ENCODE measurements at regions not wholly inside any gene's neighbourhood (a gene's known extent, or its start where the extent isn't known, plus 50 kb on each side); places are given as distances from the start of the nearest gene placed in this dataset.

DNA sequence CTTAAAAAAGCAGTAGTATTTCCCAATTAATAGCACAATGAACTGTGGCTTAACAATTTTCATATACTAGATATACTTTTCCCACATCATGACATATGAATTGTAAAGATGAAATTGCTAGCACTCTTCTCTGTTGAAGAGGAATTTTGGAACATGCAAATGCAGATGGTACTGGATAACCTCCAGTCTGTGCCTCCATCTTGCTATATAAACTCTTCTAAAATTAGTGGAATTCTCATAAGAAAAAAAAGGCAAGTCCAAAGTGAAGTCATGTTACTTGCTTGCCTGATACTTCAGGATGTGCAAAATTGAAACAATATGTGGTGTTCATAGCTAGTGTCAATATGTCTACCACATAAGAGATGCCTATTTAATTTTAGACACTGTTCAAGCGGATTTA, 570.2 kb upstream of the POM121L12 start:
- intact Hi-C loops (cut with DNase I; ENCODE audit: low total_unique reads) = no loop called here
- 76 to 95% (median 83%) methylated on average over 1 of the region's 1 CpG for WGBS, 5 donors
- DNase-seq = no peak

DNA sequence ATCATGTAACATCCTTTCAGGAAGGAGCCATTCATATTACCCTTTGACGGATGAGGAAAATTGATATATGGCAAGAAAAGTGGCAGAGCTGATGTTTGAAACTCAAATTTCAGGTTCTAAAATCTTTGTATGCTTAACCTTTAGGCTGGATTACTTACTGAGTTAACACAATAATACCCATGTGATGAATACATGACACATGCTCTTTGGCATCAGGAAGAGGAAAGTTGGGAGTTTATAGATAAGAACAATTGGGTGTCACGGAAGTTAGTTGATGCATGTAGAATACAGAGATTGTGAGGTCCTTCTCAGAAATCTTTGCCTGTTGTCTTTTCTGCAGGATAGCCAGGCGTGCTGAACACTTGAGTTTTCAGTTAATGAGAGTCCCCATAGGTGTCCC, 572.1 kb upstream of the POM121L12 start:
- Histone ChIP-seq H3K4me3 (no peak overlapping the region), H3K27me3 (no peaks in the 10 kb centered on the region), H3K4me1 (no peaks in the 10 kb centered on the region), H3K36me3 (no peaks in the 10 kb centered on the region), H3K27ac (no peak overlapping the region), H3K9me3 (no peaks in the 10 kb centered on the region)
- intact Hi-C loops (cut with DNase I; ENCODE audit: low total_unique reads) = no loop called here
- DNase-seq = no peak
- no peak for TF ChIP-seq POLR2AphosphoS5 (IDR thresholded peaks at IDR 0.05)
- TF ChIP-seq EP300 (IDR thresholded peaks at IDR 0.05) = no peak
- TF ChIP-seq, protein P1, sequence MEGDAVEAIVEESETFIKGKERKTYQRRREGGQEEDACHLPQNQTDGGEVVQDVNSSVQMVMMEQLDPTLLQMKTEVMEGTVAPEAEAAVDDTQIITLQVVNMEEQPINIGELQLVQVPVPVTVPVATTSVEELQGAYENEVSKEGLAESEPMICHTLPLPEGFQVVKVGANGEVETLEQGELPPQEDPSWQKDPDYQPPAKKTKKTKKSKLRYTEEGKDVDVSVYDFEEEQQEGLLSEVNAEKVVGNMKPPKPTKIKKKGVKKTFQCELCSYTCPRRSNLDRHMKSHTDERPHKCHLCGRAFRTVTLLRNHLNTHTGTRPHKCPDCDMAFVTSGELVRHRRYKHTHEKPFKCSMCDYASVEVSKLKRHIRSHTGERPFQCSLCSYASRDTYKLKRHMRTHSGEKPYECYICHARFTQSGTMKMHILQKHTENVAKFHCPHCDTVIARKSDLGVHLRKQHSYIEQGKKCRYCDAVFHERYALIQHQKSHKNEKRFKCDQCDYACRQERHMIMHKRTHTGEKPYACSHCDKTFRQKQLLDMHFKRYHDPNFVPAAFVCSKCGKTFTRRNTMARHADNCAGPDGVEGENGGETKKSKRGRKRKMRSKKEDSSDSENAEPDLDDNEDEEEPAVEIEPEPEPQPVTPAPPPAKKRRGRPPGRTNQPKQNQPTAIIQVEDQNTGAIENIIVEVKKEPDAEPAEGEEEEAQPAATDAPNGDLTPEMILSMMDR (IDR thresholded peaks at IDR 0.05) = no peak
- no peak for TF ChIP-seq POLR2A (IDR thresholded peaks at IDR 0.05)
- 56 to 69% (median 59%) methylated on average over 3 of the region's 3 CpGs for WGBS, 5 donors

More for the DNA sequence above, 570.2 kb upstream of the POM121L12 start:
- no peaks in the 10 kb centered on the region for H3K9me3 ChIP-seq
- no peaks in the 10 kb centered on the region for H3K36me3 ChIP-seq
- H3K4me1 ChIP-seq = no peaks in the 10 kb centered on the region
- H3K27me3 ChIP-seq = no peaks in the 10 kb centered on the region
- no peak overlapping the region for H3K27ac ChIP-seq
- no peak overlapping the region for H3K4me3 ChIP-seq
- TF ChIP-seq, protein P1 (IDR thresholded peaks at IDR 0.05) = no peak
- TF ChIP-seq POLR2AphosphoS5 (IDR thresholded peaks at IDR 0.05) (no peak), EP300 (IDR thresholded peaks at IDR 0.05) (no peak), POLR2A (IDR thresholded peaks at IDR 0.05) (no peak)

DNA sequence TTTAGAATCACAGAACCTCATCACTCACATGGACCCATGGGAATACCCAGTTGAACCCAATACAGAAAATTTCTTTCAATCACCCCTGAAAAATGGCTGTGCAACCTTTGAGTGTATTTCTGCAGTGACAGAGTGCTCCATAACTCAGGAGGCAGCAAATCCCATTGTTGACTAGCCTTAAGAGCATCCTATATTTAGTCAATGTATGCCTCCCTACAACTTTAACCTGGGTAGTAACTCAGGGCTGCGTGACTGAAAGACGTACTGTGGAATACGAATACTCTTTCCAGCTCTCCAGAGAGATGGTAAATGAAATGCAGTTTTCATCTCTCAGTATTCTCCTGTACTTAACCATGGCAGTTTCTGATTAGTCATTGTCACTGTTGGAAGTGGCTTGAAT, 573.0 kb upstream of the POM121L12 start:
- no peaks in the 10 kb centered on the region for H3K9me3 ChIP-seq
- no peaks in the 10 kb centered on the region for H3K36me3 ChIP-seq
- 82 to 97% (median 92%) methylated on average over 3 of the region's 3 CpGs for WGBS, 5 donors
- no peak for DNase-seq
- no peak for TF ChIP-seq POLR2AphosphoS5 (IDR thresholded peaks at IDR 0.05)
- H3K4me3 ChIP-seq = no peak overlapping the region
- intact Hi-C loops (cut with DNase I; ENCODE audit: low total_unique reads) = no loop called here
- H3K4me1 ChIP-seq = no peaks in the 10 kb centered on the region
- no peaks in the 10 kb centered on the region for H3K27me3 ChIP-seq
- H3K27ac ChIP-seq = no peak overlapping the region

DNA sequence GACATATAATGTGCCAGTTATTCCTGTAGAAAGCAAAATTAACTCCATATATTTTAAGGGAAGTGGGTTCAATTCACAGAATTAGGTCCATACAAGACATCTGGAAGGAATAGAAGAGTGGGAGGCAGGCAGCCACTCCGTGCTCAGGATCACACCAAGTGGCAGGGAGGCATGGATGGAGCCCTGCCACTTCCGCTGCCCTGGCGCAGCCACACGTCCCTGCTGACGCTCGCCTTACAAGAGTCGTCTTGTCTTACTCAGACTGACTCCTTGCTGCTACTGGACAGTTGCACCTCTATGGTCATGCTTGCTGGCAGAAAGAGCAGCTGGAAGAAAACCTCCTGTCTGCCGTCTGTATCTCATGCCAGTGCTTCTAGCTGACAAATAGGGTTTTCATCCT, 579.9 kb upstream of the POM121L12 start:
- no peaks in the 10 kb centered on the region for H3K4me1 ChIP-seq
- intact Hi-C loops (cut with DNase I; ENCODE audit: low total_unique reads) = no loop called here
- WGBS, 5 donors = 87 to 94% (median 93%) methylated on average over 8 of the region's 8 CpGs

DNA sequence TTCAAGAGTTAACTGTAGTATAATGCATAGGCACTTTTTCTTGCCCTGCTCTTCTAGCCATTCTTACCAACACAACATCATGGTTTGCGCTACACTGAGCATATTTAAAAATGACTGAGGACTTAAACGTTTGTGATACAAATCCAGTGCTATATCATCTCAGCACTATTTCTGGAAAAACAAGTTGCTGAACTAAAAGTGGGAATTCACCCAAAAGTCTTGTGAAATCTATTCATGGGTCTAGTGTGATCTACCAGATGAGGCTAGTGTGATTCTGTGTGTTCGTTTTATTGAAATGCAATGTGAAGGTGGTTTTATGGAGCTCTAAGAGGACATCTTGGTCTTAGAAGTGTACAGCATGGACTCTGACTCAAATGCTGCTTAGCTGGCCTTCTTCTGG, 584.6 kb upstream of the POM121L12 start:
- Histone ChIP-seq H3K9me3 (peaks cover 0 to 3% (median 0%) of the 10 kb centered on the region in 4 donors), H3K27ac (no peak overlapping the region), H3K4me3 (no peak overlapping the region), H3K36me3 (no peaks in the 10 kb centered on the region), H3K4me1 (no peaks in the 10 kb centered on the region), H3K27me3 (no peaks in the 10 kb centered on the region)
- WGBS, 5 donors = 69 to 82% (median 77%) methylated on average over 3 of the region's 3 CpGs
- TF ChIP-seq POLR2A (IDR thresholded peaks at IDR 0.05) (no peak), EP300 (IDR thresholded peaks at IDR 0.05) (no peak), POLR2AphosphoS5 (IDR thresholded peaks at IDR 0.05) (no peak)
- TF ChIP-seq, protein P1 (IDR thresholded peaks at IDR 0.05) = no peak
- intact Hi-C loops (cut with DNase I; ENCODE audit: low total_unique reads) = no loop called here
- DNase-seq = no peak

More for the DNA sequence above, 579.9 kb upstream of the POM121L12 start:
- no peak overlapping the region for H3K4me3 ChIP-seq
- DNase-seq = no peak
- no peaks in the 10 kb centered on the region for H3K27me3 ChIP-seq
- H3K36me3 ChIP-seq = no peaks in the 10 kb centered on the region
- H3K27ac ChIP-seq = no peak overlapping the region
- TF ChIP-seq POLR2A (IDR thresholded peaks at IDR 0.05) (no peak), EP300 (IDR thresholded peaks at IDR 0.05) (no peak), POLR2AphosphoS5 (IDR thresholded peaks at IDR 0.05) (no peak)
- TF ChIP-seq, protein P1 (IDR thresholded peaks at IDR 0.05) = no peak
- H3K9me3 ChIP-seq = peaks cover 0 to 3% (median 0%) of the 10 kb centered on the region in 4 donors
